ENCODE measurements at regions not wholly inside any gene's neighbourhood (a gene's known extent, or its start where the extent isn't known, plus 50 kb on each side); places are given as distances from the start of the nearest gene placed in this dataset.
"Not testable (repeated sequence)": the region's sequence is repeated elsewhere in the genome, so short reads cannot be mapped to it uniquely, and the experiment has no call there.

DNA sequence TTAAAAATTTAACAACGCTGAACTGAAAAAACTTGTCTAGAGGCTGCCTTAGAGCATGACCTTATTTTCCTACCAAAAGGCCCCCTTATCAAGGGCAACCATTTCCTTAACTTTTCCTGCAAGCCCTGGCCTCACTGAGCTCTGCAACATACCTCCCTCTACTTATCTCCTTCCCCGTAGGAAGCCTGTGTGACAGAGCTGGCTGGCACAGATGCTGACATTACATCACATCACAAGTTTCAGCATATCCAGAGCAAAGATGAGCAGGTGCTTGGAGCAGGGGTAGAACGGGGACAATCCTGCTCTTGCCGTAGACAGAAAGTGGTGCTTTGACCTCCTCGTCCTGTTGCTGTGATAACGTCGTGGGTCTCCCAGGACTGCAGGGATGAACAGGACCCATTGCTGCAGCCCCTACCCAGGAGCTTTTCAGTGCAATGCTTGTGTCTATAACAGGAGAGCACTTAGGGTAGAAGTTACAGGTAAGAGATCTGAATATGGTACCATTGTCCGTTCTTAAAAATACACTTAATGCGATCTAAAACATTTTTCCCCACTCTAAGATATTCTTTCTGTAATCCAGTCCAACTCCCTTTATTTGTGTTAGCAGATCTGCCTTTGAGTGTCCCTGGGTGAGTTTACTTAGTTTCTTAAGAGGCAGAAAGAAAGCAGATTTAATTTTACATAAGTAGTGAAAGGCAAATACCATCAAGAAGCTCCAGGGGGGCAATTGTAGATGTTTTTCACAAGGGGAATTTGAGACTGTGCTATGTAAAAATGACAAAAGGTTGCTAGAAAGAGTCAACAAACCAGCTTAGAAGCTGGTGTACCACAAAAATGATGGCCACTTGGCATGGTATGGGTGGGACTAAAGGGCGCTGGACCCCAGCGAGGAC lies 101.9 kb upstream of the EFNA5 start:
- DNase-seq (ENCODE audit: low spot score) = no peak

DNA sequence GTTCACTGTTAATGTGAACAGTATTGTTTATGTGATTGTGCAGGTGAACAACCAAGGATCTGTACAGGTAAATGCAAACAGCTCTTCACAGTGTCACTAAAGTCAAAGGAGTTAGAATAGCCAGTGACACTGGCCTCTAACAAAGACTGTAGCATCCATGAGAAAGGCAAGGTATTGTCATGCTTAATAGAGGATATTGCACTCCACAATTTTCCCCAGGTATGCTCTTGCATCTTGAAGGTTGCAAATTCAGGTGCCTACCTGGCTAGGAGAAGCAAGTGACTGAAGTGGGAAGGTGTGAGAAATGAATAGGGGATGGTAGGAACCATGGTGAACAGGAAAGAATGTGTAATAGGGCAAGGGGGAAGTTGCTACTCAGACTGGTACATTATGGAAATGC lies 101.2 kb upstream of the EFNA5 start:
- DNase-seq (ENCODE audit: low spot score) = no peak

DNA sequence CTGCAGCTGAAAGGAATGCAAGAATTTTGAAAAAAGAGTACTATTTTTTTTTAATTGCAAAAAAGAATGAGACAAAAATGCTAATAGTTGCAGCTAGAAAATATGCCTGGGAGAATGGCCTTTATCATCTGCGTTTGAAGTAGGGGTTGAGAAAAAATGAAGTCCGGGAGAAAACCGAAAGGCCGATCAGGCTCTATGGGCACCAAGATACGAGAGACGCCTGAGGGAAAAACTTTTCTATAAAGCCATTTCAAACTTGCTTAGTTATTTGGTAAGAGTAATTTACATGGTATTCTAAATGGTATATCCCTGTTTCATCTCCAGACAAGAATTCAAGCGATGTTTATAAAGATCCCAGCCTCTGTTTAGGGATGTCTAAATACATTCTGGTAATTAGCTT lies 99.3 kb upstream of the EFNA5 start:
- no peak for DNase-seq (ENCODE audit: low spot score)

DNA sequence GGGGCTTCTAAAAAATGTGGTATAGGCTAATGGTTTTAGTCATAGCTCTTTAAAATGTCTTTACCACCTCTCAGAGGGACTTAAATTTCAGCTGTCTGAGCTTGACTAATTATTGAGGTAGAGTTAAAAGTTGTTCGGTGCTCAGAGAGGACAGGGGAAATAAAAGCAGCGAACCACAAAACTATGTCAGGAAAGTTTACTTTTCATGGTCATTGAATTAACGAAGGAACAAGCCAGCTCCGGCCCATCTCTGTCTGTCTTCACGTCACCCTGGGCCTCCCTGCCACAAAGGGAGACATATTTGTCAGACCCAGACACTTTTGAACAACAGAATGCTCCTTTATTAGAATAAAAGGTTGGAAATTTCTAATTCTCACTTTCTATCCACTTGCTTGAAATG lies 98.8 kb upstream of the EFNA5 start:
- no peak for DNase-seq (ENCODE audit: low spot score)

DNA sequence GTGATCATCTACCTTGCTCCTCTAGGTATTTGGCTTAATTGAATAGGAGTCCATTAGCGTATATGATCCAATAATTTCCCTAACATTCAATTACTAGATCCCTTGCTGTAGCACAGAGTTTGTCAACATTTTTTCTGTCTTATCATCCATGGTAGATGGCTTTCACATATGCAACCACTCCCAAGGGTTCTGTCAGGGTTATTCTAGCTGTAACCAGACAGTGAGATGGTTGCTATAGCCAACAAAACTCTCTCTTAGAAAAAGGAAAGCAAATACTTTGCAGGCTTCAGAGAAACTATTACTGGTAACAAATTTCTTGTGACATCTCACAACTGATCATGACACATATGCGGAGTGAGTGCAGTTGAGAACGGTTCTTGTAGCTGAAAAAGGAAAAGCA lies 96.2 kb upstream of the EFNA5 start:
- DNase-seq (ENCODE audit: low spot score) = no peak

DNA sequence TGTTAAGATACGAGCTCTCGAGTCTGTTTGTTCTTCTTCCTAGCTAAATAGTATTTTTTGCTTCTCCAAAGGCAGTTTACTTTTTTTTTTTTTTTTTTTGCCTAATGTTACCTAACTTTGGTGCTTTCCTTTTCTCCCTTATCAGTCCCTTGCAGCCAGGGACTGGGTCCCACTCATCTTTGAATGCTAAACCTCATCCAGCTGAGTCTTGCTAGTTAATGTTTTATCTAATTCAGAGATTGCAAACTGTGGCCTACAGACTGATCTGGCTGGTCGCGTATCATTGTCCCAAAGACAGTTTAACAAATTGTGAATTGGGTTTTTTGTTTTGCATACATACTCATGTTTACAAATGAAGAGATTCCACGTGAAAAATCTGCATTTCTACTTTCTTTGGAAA lies 95.7 kb upstream of the EFNA5 start:
- no peak for DNase-seq (ENCODE audit: low spot score)

DNA sequence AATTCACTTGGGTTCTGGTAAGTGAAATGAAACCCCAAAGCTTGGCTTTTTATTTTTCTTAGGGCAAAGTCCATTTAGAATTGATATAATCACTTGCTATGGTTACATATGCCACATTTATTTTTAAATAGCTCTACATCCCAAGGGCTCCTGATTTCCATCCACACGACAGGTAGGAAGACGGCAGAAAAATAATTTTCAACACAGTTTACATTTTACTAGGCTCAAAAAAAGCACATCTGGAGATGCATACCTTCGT lies 95.0 kb upstream of the EFNA5 start:
- DNase-seq (ENCODE audit: low spot score) = no peak

DNA sequence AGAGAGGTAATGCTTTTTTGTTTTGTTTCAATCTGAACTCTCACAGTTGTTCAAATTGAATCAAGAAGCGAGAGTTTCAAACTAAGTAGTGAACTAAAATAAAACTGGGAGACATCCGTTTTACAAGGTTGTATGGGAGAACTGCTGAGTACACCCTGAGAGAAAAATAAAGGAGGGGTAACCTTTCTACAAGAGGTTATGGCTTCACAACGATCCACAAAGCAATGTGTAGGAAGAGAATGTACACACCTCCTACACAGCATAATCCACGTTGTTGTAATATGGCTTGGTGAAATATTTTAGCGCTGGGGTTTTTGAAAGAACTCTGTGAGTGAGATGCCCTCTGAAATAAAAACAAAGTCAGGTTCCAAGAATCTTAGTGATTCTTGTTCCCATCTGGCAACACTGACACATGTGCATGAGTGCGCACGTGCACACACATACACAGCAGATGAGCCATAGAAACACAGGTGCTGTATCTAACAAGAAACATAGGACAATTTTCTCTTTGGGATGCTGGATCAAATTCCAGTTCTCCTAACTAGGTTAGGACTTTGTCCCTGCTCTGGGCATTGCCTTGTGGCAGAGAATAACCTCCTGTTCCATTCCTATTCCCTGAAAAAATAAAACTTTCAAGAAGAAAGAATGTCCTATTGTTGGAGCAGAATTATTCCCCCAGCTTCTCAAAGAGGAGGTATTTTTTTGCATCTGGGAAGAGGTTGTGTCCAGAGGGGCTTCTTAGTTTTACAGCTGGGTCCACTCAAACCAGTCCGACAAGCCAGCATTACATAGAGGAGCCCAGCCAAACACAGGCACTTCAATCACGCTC lies 94.5 kb upstream of the EFNA5 start:
- no peak for DNase-seq (ENCODE audit: low spot score)

DNA sequence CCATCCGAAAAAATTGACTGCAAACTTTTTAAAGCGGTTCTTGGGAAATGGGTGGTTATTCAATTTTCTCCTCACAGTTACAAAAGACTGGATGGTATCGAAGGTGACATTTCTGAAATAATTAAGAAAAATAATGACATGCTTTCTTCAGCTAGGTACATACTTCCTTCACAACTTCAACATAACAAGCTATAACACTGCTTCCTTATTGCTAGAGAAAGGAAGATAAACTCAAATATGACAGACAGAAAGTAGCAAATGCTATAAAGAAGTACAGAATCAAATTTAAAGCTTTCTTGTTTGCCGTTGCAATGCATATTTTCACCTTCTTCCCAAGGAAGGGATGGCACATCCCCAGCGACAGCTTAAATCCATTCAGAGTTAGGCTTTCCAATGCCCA lies 93.5 kb upstream of the EFNA5 start:
- DNase-seq (ENCODE audit: low spot score) = no peak

DNA sequence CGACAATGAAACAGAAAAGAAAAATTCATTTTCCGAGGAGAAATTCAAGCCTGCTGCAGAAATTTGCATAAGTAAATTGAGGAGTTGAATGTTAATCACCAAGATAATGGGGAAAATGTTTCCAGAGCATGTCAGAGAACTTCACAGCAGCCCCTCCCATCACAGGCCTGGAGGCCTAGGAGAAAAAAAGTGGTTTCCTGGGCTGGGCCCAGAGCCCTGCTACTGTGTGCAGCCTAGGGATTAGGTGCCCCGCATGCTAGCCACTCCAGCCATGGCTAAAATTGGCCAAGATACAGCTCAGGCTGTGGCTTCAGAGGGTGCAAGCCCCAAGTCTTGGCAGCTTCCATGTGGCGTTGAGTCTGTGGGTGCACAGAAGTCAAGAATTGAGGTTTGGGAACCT lies 82.7 kb upstream of the EFNA5 start:
- no peak for DNase-seq (ENCODE audit: low spot score)

DNA sequence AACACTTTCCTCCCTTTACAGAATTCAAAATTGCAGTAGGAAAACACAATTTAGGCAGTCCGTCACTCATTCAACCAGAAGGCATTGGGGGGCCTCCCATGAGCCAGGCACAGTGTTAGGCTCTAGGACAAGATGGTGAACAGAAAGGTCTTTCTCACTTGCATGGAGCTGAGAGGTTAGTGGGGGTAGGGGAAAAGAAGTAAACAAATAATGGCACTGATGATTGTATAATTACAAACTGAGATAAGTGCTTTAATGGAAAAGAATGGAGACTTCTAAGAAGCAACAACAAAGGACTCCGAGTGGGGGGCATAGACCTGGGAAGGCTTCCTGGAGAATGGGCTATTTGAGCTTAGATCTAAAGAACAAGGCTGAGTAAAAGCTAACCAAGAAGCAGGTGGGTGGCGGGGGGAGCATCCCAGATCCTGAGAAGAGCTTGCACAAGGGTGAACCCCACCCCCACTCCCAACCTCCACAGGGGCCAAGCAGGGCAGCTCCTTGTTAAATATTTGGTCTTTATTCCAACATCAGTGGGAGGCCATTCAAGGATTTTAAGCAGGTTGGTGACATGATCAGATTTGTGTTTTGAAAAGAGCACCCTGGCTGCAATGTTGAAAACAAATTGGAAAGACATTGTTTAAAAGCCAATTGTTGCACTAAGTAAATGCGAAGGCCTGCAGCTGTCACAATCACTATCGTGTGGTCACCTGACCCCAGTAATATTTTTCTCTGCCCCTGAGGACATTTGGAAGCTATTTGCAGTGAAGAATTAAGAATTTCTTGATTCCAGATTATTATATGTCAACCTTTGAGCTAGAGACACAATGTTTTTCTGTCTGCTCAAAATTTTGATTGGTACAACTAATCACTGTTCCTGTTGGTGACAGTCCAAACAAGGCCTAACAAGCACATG lies 73.9 kb upstream of the EFNA5 start:
- DNase-seq (ENCODE audit: low spot score) = peak; percentile 72

DNA sequence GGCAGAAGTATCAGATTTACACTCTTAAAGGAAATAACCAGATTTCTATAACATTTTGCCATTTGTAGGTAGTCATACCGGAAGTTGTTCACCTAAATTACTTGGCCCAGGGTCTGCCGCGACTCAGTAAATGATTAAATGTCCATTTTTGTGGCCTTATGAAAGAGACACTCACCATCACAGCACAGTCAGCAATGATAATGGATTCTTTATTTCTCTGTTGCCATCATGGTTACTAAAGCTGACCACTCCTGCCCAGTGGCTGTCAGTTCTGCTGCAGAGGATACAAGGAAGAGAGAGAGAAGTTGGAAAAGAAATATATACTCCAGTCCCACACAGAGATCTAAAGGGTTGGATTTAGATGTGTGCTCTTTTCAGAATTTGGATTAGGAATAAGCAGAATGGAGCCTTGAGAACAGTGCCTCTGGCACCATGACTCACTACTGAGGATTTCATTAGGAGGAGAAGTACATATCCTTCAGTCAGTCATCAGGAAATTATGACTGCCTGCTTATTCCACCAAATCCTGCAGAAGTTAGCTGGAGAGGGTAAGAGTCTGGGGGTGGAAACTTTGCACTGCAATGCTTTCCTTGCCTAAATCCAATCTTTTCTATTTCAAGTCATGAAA lies 72.8 kb upstream of the EFNA5 start:
- DNase-seq (ENCODE audit: low spot score) = no peak

DNA sequence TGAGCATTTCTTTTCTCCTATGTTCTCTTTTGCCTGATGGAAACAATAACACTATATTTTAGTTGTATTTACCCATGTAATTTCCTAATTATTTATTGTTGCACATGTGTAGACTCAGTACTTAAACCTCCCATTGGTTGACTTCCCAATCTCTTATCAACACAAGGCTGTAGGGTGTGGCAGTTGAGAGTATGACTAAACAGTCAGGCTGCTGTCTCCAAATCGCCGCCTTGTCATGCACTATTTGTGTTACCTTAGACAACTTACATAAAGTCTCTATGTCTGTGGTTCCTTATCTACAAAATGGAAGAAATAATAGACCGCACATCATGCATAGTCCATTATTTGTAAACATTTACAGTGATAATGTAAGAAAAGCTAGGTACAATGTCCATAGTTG lies 68.9 kb upstream of the EFNA5 start:
- DNase-seq (ENCODE audit: low spot score) = no peak

DNA sequence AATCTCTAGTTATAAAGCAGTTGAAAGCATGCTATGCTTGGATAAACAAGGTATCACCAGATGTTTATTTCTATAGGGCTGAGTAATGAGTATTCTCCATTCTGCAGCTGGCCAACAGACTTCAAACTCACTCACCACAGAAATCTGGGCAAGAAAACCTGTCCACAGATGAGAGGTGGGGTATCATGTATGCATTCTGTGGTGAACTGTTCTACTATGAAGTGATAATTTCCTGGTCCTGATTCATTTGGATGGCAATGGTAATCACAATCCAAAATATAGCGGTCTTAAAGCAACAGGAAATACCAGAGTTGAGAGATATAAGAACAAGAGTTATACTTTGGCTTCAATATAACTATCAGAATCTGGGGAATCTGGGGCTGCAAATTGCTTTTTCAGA lies 65.9 kb upstream of the EFNA5 start:
- no peak for DNase-seq (ENCODE audit: low spot score)

DNA sequence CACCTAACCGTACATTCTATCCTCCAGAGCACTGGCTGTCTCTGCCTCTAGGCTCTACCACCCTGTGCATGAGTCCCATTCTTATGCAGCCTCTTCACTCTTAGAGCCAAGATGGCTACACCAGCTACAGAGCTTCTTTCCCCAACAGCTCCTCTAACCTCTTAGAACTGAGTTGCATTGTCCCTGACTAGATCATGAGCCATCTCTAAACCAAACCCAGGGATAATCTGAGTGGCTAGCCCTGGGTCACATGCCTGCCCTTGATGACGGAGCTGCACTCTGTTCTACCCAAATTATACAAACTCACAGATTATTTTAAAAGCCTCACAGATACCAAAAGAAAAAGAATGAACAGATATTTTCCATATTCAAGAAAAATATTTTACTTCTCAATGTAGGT lies 65.4 kb upstream of the EFNA5 start:
- DNase-seq (ENCODE audit: low spot score) = not testable (repeated sequence)

DNA sequence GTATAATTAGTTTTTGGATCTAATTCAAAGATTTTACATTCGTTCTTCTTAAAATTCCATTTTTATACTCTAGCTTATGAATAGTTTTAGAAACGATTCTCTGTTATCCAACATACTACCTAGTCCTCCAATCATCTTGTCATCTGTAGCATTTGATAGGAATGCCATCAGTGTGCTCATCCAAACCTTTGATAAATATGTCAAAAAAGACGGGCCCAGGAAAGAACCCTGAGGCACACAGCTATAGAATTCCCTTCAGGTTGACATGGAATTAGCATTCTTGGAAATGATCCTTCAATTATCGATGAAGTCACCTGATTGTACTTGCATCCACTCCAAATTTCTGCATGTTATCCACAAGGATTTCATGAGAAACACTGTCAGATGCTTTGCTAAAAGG lies 64.8 kb upstream of the EFNA5 start:
- no peak for DNase-seq (ENCODE audit: low spot score)

DNA sequence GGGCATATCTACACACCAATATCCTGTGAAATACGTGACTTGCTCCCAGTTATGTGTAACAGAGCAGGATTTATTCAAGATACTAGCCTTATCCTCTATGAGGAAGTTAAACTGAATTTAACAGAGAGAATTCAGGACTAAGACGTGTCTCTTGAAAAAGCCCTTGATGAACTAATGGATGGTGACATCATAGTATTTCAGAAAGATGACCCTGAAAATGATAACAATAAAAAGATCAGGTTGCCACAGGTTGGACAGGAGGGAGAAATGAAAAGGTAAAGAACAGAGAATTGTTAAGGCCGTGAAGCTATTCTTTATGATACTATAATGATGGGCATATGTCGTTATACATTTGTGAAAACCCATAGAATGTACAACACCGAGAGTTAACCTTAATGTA lies 56.2 kb upstream of the EFNA5 start:
- DNase-seq (ENCODE audit: low spot score) = no peak

DNA sequence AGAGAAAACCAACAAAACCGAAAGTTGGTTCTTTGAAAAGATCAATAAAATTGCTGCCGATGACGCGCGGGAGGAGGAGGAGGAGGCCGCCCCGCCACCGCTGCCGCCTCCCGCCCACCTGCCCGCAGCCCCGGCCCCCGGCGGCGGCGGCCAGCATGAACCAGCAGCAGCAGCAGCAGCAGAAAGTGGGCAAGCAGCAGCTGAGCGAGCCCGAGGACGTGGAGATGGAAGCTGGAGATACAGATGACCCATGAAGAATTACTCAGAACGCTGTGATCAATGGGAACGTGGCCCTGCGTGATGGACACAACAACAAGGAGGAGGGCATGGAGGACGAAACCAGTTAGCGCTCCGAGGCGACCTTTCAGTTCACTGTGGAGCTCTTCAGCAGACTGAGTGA lies 53.9 kb upstream of the EFNA5 start:
- no peak for DNase-seq (ENCODE audit: low spot score)

DNA sequence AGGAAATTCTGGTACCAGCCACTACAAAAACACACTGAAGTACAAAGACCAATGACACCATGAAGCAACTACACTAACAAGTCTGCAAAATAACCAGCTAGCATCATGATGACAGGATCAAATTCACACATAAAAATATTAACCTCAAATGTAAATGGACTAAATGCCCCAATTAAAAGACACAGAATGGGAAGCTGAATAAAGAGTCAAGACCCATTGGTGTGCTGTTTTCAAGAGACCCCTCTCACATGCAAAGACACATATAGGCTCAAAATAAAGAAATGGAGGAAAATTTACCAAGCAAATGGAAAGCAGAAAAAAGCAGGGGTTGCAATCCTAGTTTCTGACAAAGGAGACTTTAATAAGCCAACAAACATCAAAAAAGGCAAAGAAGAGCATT lies 50.5 kb upstream of the EFNA5 start:
- DNase-seq (ENCODE audit: low spot score) = not testable (repeated sequence)

Data from ecto neural progenitor cell (in vitro differentiated cells).